Right atrium auricular region (tissue), 2 donors: ENCODE measurements at regions not wholly inside any gene's neighbourhood (a gene's known extent, or its start where the extent isn't known, plus 50 kb on each side); places are given as distances from the start of the nearest gene placed in this dataset.

Source experiments
- DNase-seq: peaks from one replicate; pipeline ENCODE4 v3.0.0-alpha.2; 2019; ENCODE audit warnings: low spot score
- H3K27ac ChIP-seq, 2 donors: fragments of 200-600 bp; sonication (generic); 1 replicate in 1 of 2; 2 replicates in 1 of 2; pipeline ENCODE4 v1.5.1; 2016 to 2019
- H3K27me3 ChIP-seq, 2 donors: fragments of 200-600 bp; sonication (generic); one replicate each; pipeline versions ENCODE4 v1.5.1 to v1.6.0; 2017 to 2019
- H3K36me3 ChIP-seq: fragments of 200-600 bp; sonication (generic); one replicate; pipeline ENCODE4 v1.5.1; 2016
- H3K4me1 ChIP-seq, 2 donors: fragments of 200-600 bp; sonication (generic); one replicate each; pipeline versions ENCODE4 v1.5.1 to v1.6.0; 2017 to 2019
- H3K4me3 ChIP-seq, 2 donors: fragments of 200-600 bp; sonication (generic); 1 replicate in 1 of 2; 2 replicates in 1 of 2; pipeline ENCODE4 v1.5.1; 2017 to 2019; ENCODE audit warnings: mild to moderate bottlenecking in 1 of 2, moderate library complexity in 1 of 2
- H3K9me3 ChIP-seq, 2 donors: fragments of 200-600 bp; sonication (generic); one replicate each; pipeline ENCODE4 v1.5.1; 2019
- CTCF ChIP-seq, 2 donors: fragments of 200-600 bp; sonication (generic); IDR thresholded peaks; one replicate each; pipeline ENCODE4 v1.5.1; 2019; ENCODE audit warnings: antibody characterized with exemption in 2 of 2

- no peak for TF ChIP-seq CTCF (IDR thresholded peaks at IDR 0.05)
- no peak overlapping the region for H3K27ac ChIP-seq
Observed at GRCh38 chr2:187274146-187274545, 173.9 kb downstream of the CALCRL start.

GRCh38 chr2:187272255-187272654, 175.8 kb downstream of the CALCRL start:
- H3K4me1 ChIP-seq: no peaks in the 10 kb centered on the region
- H3K36me3 ChIP-seq: no peaks in the 10 kb centered on the region
- DNase-seq: no peak
- TF ChIP-seq CTCF (IDR thresholded peaks at IDR 0.05): no peak
- no peaks in the 10 kb centered on the region for H3K9me3 ChIP-seq
- H3K4me3 ChIP-seq: no peak overlapping the region
- no peak overlapping the region for H3K27ac ChIP-seq
- no peaks in the 10 kb centered on the region for H3K27me3 ChIP-seq

More at GRCh38 chr2:187274146-187274545, 173.9 kb downstream of the CALCRL start:
- no peak overlapping the region for H3K4me3 ChIP-seq
- no peaks in the 10 kb centered on the region for H3K27me3 ChIP-seq
- H3K36me3 ChIP-seq: no peaks in the 10 kb centered on the region
- no peak for DNase-seq
- H3K9me3 ChIP-seq: no peaks in the 10 kb centered on the region
- H3K4me1 ChIP-seq: no peaks in the 10 kb centered on the region

GRCh38 chr2:187271825-187272224, 176.2 kb downstream of the CALCRL start:
- H3K4me1 ChIP-seq: no peaks in the 10 kb centered on the region
- no peaks in the 10 kb centered on the region for H3K27me3 ChIP-seq
- TF ChIP-seq CTCF (IDR thresholded peaks at IDR 0.05): no peak
- no peak for DNase-seq
- no peak overlapping the region for H3K27ac ChIP-seq
- H3K4me3 ChIP-seq: no peak overlapping the region
- no peaks in the 10 kb centered on the region for H3K9me3 ChIP-seq
- no peaks in the 10 kb centered on the region for H3K36me3 ChIP-seq

GRCh38 chr2:187266645-187267044, 181.4 kb downstream of the CALCRL start:
- Histone ChIP-seq H3K4me3 (no peak overlapping the region), H3K36me3 (no peaks in the 10 kb centered on the region), H3K9me3 (no peaks in the 10 kb centered on the region), H3K4me1 (no peaks in the 10 kb centered on the region), H3K27ac (no peak overlapping the region), H3K27me3 (no peaks in the 10 kb centered on the region)
- TF ChIP-seq CTCF (IDR thresholded peaks at IDR 0.05): no peak
- DNase-seq: no peak

GRCh38 chr2:187266147-187266546, 181.9 kb downstream of the CALCRL start:
- DNase-seq: no peak
- Histone ChIP-seq H3K27me3 (no peaks in the 10 kb centered on the region), H3K4me3 (no peak overlapping the region), H3K36me3 (no peaks in the 10 kb centered on the region), H3K9me3 (no peaks in the 10 kb centered on the region), H3K4me1 (no peaks in the 10 kb centered on the region), H3K27ac (no peak overlapping the region)
- no peak for TF ChIP-seq CTCF (IDR thresholded peaks at IDR 0.05)

- Histone ChIP-seq H3K4me3 (no peak overlapping the region), H3K4me1 (no peaks in the 10 kb centered on the region), H3K27ac (no peak overlapping the region), H3K9me3 (no peaks in the 10 kb centered on the region), H3K27me3 (no peaks in the 10 kb centered on the region), H3K36me3 (no peaks in the 10 kb centered on the region)
- TF ChIP-seq CTCF (IDR thresholded peaks at IDR 0.05): no peak
- DNase-seq: no peak
Observed at GRCh38 chr2:187264612-187265011, 183.4 kb downstream of the CALCRL start.
